ENCODE measurements at regions not wholly inside any gene's neighbourhood (a gene's known extent, or its start where the extent isn't known, plus 50 kb on each side); places are given as distances from the start of the nearest gene placed in this dataset.

DNA sequence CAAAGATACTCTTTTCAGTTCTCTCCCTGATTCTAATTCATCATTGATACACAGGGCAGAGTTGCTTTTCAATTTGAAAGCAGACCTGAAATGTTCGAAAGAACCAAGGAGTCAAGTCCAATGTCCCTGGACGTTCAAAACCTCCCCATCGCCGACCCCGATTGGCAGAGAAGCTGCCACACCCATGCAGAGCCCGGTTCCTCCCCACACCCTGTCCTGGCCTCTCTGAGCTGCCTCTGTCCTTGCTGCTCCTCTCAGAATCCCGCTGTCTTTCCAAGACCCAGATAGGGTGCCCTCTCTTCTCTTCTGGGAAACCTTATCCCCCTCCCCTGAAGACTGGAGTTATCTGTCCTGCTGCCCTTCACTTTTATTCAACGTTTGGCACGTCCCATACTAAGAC is 52.3 kb upstream of the CITED2 start:
- DNase-seq (ENCODE audit: low spot score) = no peak
- H3K4me3 ChIP-seq = no peak overlapping the region
- no peak for TF ChIP-seq CTCF (IDR thresholded peaks at IDR 0.05)
- H3K27ac ChIP-seq = no peak overlapping the region

DNA sequence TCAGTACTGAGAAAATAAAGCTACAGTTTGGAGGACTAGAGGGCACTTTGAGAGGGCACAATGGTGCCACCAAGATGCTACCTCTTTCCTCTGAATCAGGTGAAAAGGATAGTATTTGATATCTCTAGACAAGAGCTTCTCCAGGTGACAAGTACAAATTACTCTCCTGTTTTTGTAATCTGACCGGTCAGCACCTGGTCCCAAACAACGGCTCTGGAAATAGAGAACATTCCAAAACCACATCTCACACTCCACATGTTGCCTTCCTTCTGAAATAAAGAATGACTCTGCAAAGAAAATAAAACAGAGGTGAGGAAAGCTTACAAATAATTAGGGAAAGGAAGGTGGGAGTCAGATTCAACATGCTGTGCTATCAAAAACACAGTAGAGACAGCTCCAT is 51.3 kb upstream of the CITED2 start:
- Histone ChIP-seq H3K27ac (no peak overlapping the region), H3K4me3 (no peak overlapping the region)
- DNase-seq (ENCODE audit: low spot score) = no peak
- TF ChIP-seq CTCF (IDR thresholded peaks at IDR 0.05) = no peak

GRCh38 chr6:139423971-139424667 is 49.7 kb upstream of the CITED2 start:
- DNase-seq (ENCODE audit: low spot score) = no peak
- no peak for TF ChIP-seq CTCF (IDR thresholded peaks at IDR 0.05)
- Histone ChIP-seq H3K27ac (no peak overlapping the region), H3K4me3 (no peak overlapping the region)

Measured in coronary artery (tissue), 2 donors.